ENCODE measurements at regions not wholly inside any gene's neighbourhood (a gene's known extent, or its start where the extent isn't known, plus 50 kb on each side); places are given as distances from the start of the nearest gene placed in this dataset.

DNA sequence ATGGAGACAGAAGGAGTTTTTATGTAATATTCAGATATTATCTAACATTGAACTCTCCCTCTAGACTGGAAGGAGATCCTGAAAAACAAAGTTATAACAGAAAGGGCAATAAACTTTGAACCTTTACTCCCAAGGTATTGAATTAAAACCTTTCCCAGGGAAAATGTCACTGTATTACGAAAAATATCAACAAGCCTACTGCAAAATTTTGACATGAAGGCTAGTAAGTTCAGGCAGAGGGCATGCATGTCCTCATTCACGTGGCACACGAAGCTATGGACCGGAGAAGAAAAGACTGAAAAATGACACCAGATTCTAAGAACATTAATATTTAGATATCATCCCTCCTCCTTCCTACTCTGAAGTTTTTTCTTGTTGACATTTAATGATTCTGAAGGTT lies 638.8 kb downstream of the LRRC70 start:
- TF ChIP-seq, protein P1, sequence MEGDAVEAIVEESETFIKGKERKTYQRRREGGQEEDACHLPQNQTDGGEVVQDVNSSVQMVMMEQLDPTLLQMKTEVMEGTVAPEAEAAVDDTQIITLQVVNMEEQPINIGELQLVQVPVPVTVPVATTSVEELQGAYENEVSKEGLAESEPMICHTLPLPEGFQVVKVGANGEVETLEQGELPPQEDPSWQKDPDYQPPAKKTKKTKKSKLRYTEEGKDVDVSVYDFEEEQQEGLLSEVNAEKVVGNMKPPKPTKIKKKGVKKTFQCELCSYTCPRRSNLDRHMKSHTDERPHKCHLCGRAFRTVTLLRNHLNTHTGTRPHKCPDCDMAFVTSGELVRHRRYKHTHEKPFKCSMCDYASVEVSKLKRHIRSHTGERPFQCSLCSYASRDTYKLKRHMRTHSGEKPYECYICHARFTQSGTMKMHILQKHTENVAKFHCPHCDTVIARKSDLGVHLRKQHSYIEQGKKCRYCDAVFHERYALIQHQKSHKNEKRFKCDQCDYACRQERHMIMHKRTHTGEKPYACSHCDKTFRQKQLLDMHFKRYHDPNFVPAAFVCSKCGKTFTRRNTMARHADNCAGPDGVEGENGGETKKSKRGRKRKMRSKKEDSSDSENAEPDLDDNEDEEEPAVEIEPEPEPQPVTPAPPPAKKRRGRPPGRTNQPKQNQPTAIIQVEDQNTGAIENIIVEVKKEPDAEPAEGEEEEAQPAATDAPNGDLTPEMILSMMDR (IDR thresholded peaks at IDR 0.05), result no peak
- TF ChIP-seq EZH2 (IDR thresholded peaks at IDR 0.05), result no peak
- no peak for TF ChIP-seq EZH2phosphoT487 (IDR thresholded peaks at IDR 0.05)
